Stimulated activated CD8-positive, alpha-beta memory T cell treated with anti-CD3 and anti-CD28 coated beads, Interleukin-15, amount 100 ng/mL, for 1 hour (primary cell): ENCODE measurements at regions not wholly inside any gene's neighbourhood (a gene's known extent, or its start where the extent isn't known, plus 50 kb on each side); places are given as distances from the start of the nearest gene placed in this dataset.

ENCODE experiments used
- DNase-seq: peaks from one replicate; pipeline ENCODE4 v3.0.0-alpha.2; 2020; ENCODE audit warnings: low read depth

GRCh38 chr11:87425391-87425790 is 387.7 kb downstream of the TMEM135 start:
- DNase-seq: no peak

- no peak for DNase-seq
These were observed 385.4 kb downstream of the TMEM135 start for GRCh38 chr11:87423161-87423560.

- no peak for DNase-seq
These were observed 384.8 kb downstream of the TMEM135 start for GRCh38 chr11:87422566-87422965.

- DNase-seq: no peak
These were observed 383.7 kb downstream of the TMEM135 start for GRCh38 chr11:87421422-87421821.

- no peak for DNase-seq
These were observed 380.2 kb downstream of the TMEM135 start for GRCh38 chr11:87417951-87418350.

- DNase-seq: no peak
These were observed 368.1 kb downstream of the TMEM135 start for GRCh38 chr11:87405843-87406242.

GRCh38 chr11:87405356-87405755 is 367.6 kb downstream of the TMEM135 start:
- no peak for DNase-seq

GRCh38 chr11:87401653-87402052 is 363.9 kb downstream of the TMEM135 start:
- DNase-seq: no peak

GRCh38 chr11:87399341-87399740 is 361.6 kb downstream of the TMEM135 start:
- no peak for DNase-seq

GRCh38 chr11:87398931-87399330 is 361.2 kb downstream of the TMEM135 start:
- DNase-seq: no peak

- no peak for DNase-seq
These were observed 359.5 kb downstream of the TMEM135 start for GRCh38 chr11:87397011-87397865.

- DNase-seq: no peak
These were observed 357.2 kb downstream of the TMEM135 start for GRCh38 chr11:87394924-87395323.

- no peak for DNase-seq
These were observed 354.9 kb downstream of the TMEM135 start for GRCh38 chr11:87392665-87393064.

- DNase-seq: no peak
These were observed 353.8 kb downstream of the TMEM135 start for GRCh38 chr11:87391496-87391895.

GRCh38 chr11:87384078-87384729 is 346.5 kb downstream of the TMEM135 start:
- DNase-seq: no peak

GRCh38 chr11:87374038-87374807 is 336.5 kb downstream of the TMEM135 start:
- no peak for DNase-seq
